ENCODE measurements at regions not wholly inside any gene's neighbourhood (a gene's known extent, or its start where the extent isn't known, plus 50 kb on each side); places are given as distances from the start of the nearest gene placed in this dataset.
A peak's percentile ranks its signal among the peaks of the same experiment; 100 is the strongest.

- in situ Hi-C loops (cut with MboI; ENCODE audit: low pct_unique_long_range_greater_than_20kb in 2 of 9, low sequenced_read_pairs in 9 of 9, unreplicated experiment in 9 of 9) = no loop called here
- Histone ChIP-seq H3K27ac (no peak overlapping the region), H3K4me3 (no peak overlapping the region), H3K4me1 (replicated peaks in 1 of 2) (peaks cover 0 to 3% of the 10 kb centered on the region in 2 donors)
- WGBS, 10 experiments = 33 to 83% (median 70%) methylated on average over 1 of the region's 1 CpG; no CpG with 5 or more reads in 3 of the 10 experiments
- ATAC-seq (replicated peaks in 6 of 8) = no peak
These were observed 197.4 kb downstream of the LTN1 start for GRCh38 chr21:28795251-28795650.

GRCh38 chr21:28794371-28794851, 198.3 kb downstream of the LTN1 start:
- 17 to 50% (median 42%) methylated on average over 1 to 2 of the region's 2 CpGs; no CpG with 5 or more reads in 3 of the 10 experiments for WGBS, 10 experiments
- in situ Hi-C loops (cut with MboI; ENCODE audit: low pct_unique_long_range_greater_than_20kb in 2 of 9, low sequenced_read_pairs in 9 of 9, unreplicated experiment in 9 of 9) = no loop called here
- ATAC-seq (replicated peaks in 6 of 8) = peak; percentile 40 to 66 (median 54)
- no peak overlapping the region for H3K4me3 ChIP-seq
- H3K27ac ChIP-seq = no peak overlapping the region
- H3K4me1 ChIP-seq (replicated peaks in 1 of 2) = peaks cover 0 to 3% of the 10 kb centered on the region in 2 donors

- in situ Hi-C loops (cut with MboI; ENCODE audit: low pct_unique_long_range_greater_than_20kb in 2 of 9, low sequenced_read_pairs in 9 of 9, unreplicated experiment in 9 of 9) = no loop called here
- peaks cover 0 to 3% of the 10 kb centered on the region in 2 donors for H3K4me1 ChIP-seq (replicated peaks in 1 of 2)
- peak in 2 of 8 experiments; percentile 36 to 47 for ATAC-seq (replicated peaks in 6 of 8)
- WGBS, 10 experiments = 5 to 80% (median 36%) methylated on average over 1 to 2 of the region's 2 CpGs
- H3K27ac ChIP-seq = no peak overlapping the region
- H3K4me3 ChIP-seq = no peak overlapping the region
These were observed 199.6 kb downstream of the LTN1 start for GRCh38 chr21:28793043-28793442.

GRCh38 chr21:28791595-28792282, 200.9 kb downstream of the LTN1 start:
- peak in 3 of 8 experiments; percentile 74 to 79 (median 77) for ATAC-seq (replicated peaks in 6 of 8)
- 56 to 100% (median 92%) methylated on average over 1 to 4 of the region's 4 CpGs; no CpG with 5 or more reads in 2 of the 10 experiments for WGBS, 10 experiments
- no peak overlapping the region for H3K4me3 ChIP-seq
- no peak overlapping the region for H3K27ac ChIP-seq
- H3K4me1 ChIP-seq (replicated peaks in 1 of 2) = peaks cover 0 to 3% of the 10 kb centered on the region in 2 donors
- in situ Hi-C loops (cut with MboI; ENCODE audit: low pct_unique_long_range_greater_than_20kb in 2 of 9, low sequenced_read_pairs in 9 of 9, unreplicated experiment in 9 of 9) = no loop called here

GRCh38 chr21:28790335-28790734, 202.3 kb downstream of the LTN1 start:
- in situ Hi-C loops (cut with MboI; ENCODE audit: low pct_unique_long_range_greater_than_20kb in 2 of 9, low sequenced_read_pairs in 9 of 9, unreplicated experiment in 9 of 9) = no loop called here

GRCh38 chr21:28789523-28789922, 203.2 kb downstream of the LTN1 start:
- Histone ChIP-seq H3K27ac (no peak overlapping the region), H3K4me1 (replicated peaks in 1 of 2) (no peaks in the 10 kb centered on the region), H3K4me3 (no peak overlapping the region)
- 42 to 100% (median 61%) methylated on average over 1 to 3 of the region's 3 CpGs; no CpG with 5 or more reads in 1 of the 10 experiments for WGBS, 10 experiments
- in situ Hi-C loops (cut with MboI; ENCODE audit: low pct_unique_long_range_greater_than_20kb in 2 of 9, low sequenced_read_pairs in 9 of 9, unreplicated experiment in 9 of 9) = no loop called here
- ATAC-seq (replicated peaks in 6 of 8) = no peak

More at GRCh38 chr21:28790335-28790734, 202.3 kb downstream of the LTN1 start:
- Histone ChIP-seq H3K27ac (no peak overlapping the region), H3K4me3 (no peak overlapping the region), H3K4me1 (replicated peaks in 1 of 2) (peaks cover 0 to 3% of the 10 kb centered on the region in 2 donors)
- no peak for ATAC-seq (replicated peaks in 6 of 8)
- 37 to 100% (median 68%) methylated on average over 1 to 3 of the region's 3 CpGs; no CpG with 5 or more reads in 3 of the 10 experiments for WGBS, 10 experiments

- in situ Hi-C loops (cut with MboI; ENCODE audit: low pct_unique_long_range_greater_than_20kb in 2 of 9, low sequenced_read_pairs in 9 of 9, unreplicated experiment in 9 of 9) = no loop called here
- H3K4me1 ChIP-seq (replicated peaks in 1 of 2) = no peaks in the 10 kb centered on the region
- no peak overlapping the region for H3K4me3 ChIP-seq
- 47 to 100% (median 91%) methylated on average over 1 to 6 of the region's 6 CpGs; no CpG with 5 or more reads in 4 of the 10 experiments for WGBS, 10 experiments
- ATAC-seq (replicated peaks in 6 of 8) = no peak
- no peak overlapping the region for H3K27ac ChIP-seq
These were observed 204.6 kb downstream of the LTN1 start for GRCh38 chr21:28788030-28788429.

- in situ Hi-C loops (cut with MboI; ENCODE audit: low pct_unique_long_range_greater_than_20kb in 2 of 9, low sequenced_read_pairs in 9 of 9, unreplicated experiment in 9 of 9) = no loop called here
- no peaks in the 10 kb centered on the region for H3K4me1 ChIP-seq (replicated peaks in 1 of 2)
- 40 to 100% methylated on average over 1 of the region's 32 CpGs; no CpG with 5 or more reads in 8 of the 10 experiments for WGBS, 10 experiments
- no peak for ATAC-seq (replicated peaks in 6 of 8)
- H3K27ac ChIP-seq = no peak overlapping the region
- no peak overlapping the region for H3K4me3 ChIP-seq
These were observed 209.0 kb downstream of the LTN1 start for GRCh38 chr21:28783641-28784185.

- in situ Hi-C loops (cut with MboI; ENCODE audit: low pct_unique_long_range_greater_than_20kb in 2 of 9, low sequenced_read_pairs in 9 of 9, unreplicated experiment in 9 of 9) = no loop called here
- Histone ChIP-seq H3K4me1 (replicated peaks in 1 of 2) (no peaks in the 10 kb centered on the region), H3K4me3 (no peak overlapping the region), H3K27ac (no peak overlapping the region)
- peak in 3 of 8 experiments; percentile 82 to 99 (median 96) for ATAC-seq (replicated peaks in 6 of 8)
These were observed 210.9 kb downstream of the LTN1 start for GRCh38 chr21:28781602-28782276.

GRCh38 chr21:28779914-28780313, 212.8 kb downstream of the LTN1 start:
- Histone ChIP-seq H3K4me1 (replicated peaks in 1 of 2) (no peaks in the 10 kb centered on the region), H3K27ac (no peak overlapping the region), H3K4me3 (no peak overlapping the region)
- in situ Hi-C loops (cut with MboI; ENCODE audit: low pct_unique_long_range_greater_than_20kb in 2 of 9, low sequenced_read_pairs in 9 of 9, unreplicated experiment in 9 of 9) = no loop called here
- no peak for ATAC-seq (replicated peaks in 6 of 8)

GRCh38 chr21:28776251-28776650, 216.4 kb downstream of the LTN1 start:
- Histone ChIP-seq H3K4me1 (replicated peaks in 1 of 2) (no peaks in the 10 kb centered on the region), H3K4me3 (no peak overlapping the region), H3K27ac (no peak overlapping the region)
- no peak for ATAC-seq (replicated peaks in 6 of 8)
- WGBS, 10 experiments = 0 to 83% (median 50%) methylated on average over 1 to 2 of the region's 2 CpGs; no CpG with 5 or more reads in 5 of the 10 experiments
- in situ Hi-C loops (cut with MboI; ENCODE audit: low pct_unique_long_range_greater_than_20kb in 2 of 9, low sequenced_read_pairs in 9 of 9, unreplicated experiment in 9 of 9) = no loop called here

GRCh38 chr21:28775071-28775470, 217.6 kb downstream of the LTN1 start:
- Histone ChIP-seq H3K4me3 (no peak overlapping the region), H3K27ac (no peak overlapping the region), H3K4me1 (replicated peaks in 1 of 2) (no peaks in the 10 kb centered on the region)
- 0 to 86% (median 55%) methylated on average over 1 to 2 of the region's 2 CpGs for WGBS, 10 experiments
- in situ Hi-C loops (cut with MboI; ENCODE audit: low pct_unique_long_range_greater_than_20kb in 2 of 9, low sequenced_read_pairs in 9 of 9, unreplicated experiment in 9 of 9) = no loop called here
- ATAC-seq (replicated peaks in 6 of 8) = no peak

GRCh38 chr21:28773036-28773435, 219.6 kb downstream of the LTN1 start:
- no peak overlapping the region for H3K4me3 ChIP-seq
- ATAC-seq (replicated peaks in 6 of 8) = no peak
- 44 to 100% (median 91%) methylated on average over 1 to 2 of the region's 2 CpGs; no CpG with 5 or more reads in 1 of the 10 experiments for WGBS, 10 experiments
- H3K4me1 ChIP-seq (replicated peaks in 1 of 2) = no peaks in the 10 kb centered on the region
- in situ Hi-C loops (cut with MboI; ENCODE audit: low pct_unique_long_range_greater_than_20kb in 2 of 9, low sequenced_read_pairs in 9 of 9, unreplicated experiment in 9 of 9) = no loop called here
- no peak overlapping the region for H3K27ac ChIP-seq

All from motor neuron (in vitro differentiated cells).